ENCODE measurements at regions not wholly inside any gene's neighbourhood (a gene's known extent, or its start where the extent isn't known, plus 50 kb on each side); places are given as distances from the start of the nearest gene placed in this dataset.

GRCh38 chr21:43305811-43306311 lies 121.1 kb downstream of the SIK1 start:
- peaks cover 17% of the 10 kb centered on the region for H3K4me1 ChIP-seq (ENCODE audit: insufficient read depth, low read length)
- no peaks in the 10 kb centered on the region for H3K9me2 ChIP-seq (replicated peaks; ENCODE audit: low read length)
- H3K27ac ChIP-seq (ENCODE audit: low read length): no peak overlapping the region
- no peak overlapping the region for H3K4me3 ChIP-seq (ENCODE audit: low read length)
- no peaks in the 10 kb centered on the region for H3K36me3 ChIP-seq (ENCODE audit: low read depth, low read length)
- intact Hi-C loops (cut with micrococcal nuclease): no loop called here
- BruUV-seq (replicated peaks): no TSS peak
- H3K79me2 ChIP-seq (ENCODE audit: low read length): no peaks in the 10 kb centered on the region
- no peaks in the 10 kb centered on the region for H4K20me1 ChIP-seq (ENCODE audit: low read length)
- no peaks in the 10 kb centered on the region for H3F3A ChIP-seq (ENCODE audit: low read length, unreplicated experiment)
- H3K9me3 ChIP-seq (ENCODE audit: low read length): no peaks in the 10 kb centered on the region
- ATAC-seq (no peak), DNase-seq (no peak)
- CTCF ChIA-PET: no interaction called here
- H3K9ac ChIP-seq (ENCODE audit: low read length): no peak overlapping the region
- H3K4me2 ChIP-seq (ENCODE audit: low read length): no peak overlapping the region
- POLR2A ChIA-PET (ENCODE audit: unreplicated experiment): no interaction called here
- TF ChIP-seq EZH2phosphoT487 (IDR thresholded peaks at IDR 0.05; ENCODE audit: borderline replicate concordance, low read length) (no peak), CTCF (conservative IDR thresholded peaks at IDR 0.05; ENCODE audit: low read depth, low read length) (no peak), EZH2 (IDR thresholded peaks at IDR 0.05; ENCODE audit: low read length, unreplicated experiment) (no peak)
- no peaks in the 10 kb centered on the region for H3K27me3 ChIP-seq (ENCODE audit: low read length)
- no peak overlapping the region for H2AFZ ChIP-seq (ENCODE audit: low read length)

GRCh38 chr21:43305336-43305665 lies 121.6 kb downstream of the SIK1 start:
- no peak overlapping the region for H3K9ac ChIP-seq (ENCODE audit: low read length)
- DNase-seq (no peak), ATAC-seq (no peak)
- no peaks in the 10 kb centered on the region for H3K9me3 ChIP-seq (ENCODE audit: low read length)
- CTCF ChIA-PET: no interaction called here
- no TSS peak for BruUV-seq (replicated peaks)
- no peaks in the 10 kb centered on the region for H3F3A ChIP-seq (ENCODE audit: low read length, unreplicated experiment)
- no peak overlapping the region for H3K27ac ChIP-seq (ENCODE audit: low read length)
- TF ChIP-seq EZH2phosphoT487 (IDR thresholded peaks at IDR 0.05; ENCODE audit: borderline replicate concordance, low read length) (no peak), EZH2 (IDR thresholded peaks at IDR 0.05; ENCODE audit: low read length, unreplicated experiment) (no peak), CTCF (conservative IDR thresholded peaks at IDR 0.05; ENCODE audit: low read depth, low read length) (no peak)
- no peaks in the 10 kb centered on the region for H3K9me2 ChIP-seq (replicated peaks; ENCODE audit: low read length)
- POLR2A ChIA-PET (ENCODE audit: unreplicated experiment): no interaction called here
- H3K36me3 ChIP-seq (ENCODE audit: low read depth, low read length): no peaks in the 10 kb centered on the region
- intact Hi-C loops (cut with micrococcal nuclease): no loop called here
- no peak overlapping the region for H3K4me2 ChIP-seq (ENCODE audit: low read length)
- H3K4me3 ChIP-seq (ENCODE audit: low read length): no peak overlapping the region
- H4K20me1 ChIP-seq (ENCODE audit: low read length): no peaks in the 10 kb centered on the region
- H2AFZ ChIP-seq (ENCODE audit: low read length): no peak overlapping the region
- H3K4me1 ChIP-seq (ENCODE audit: insufficient read depth, low read length): peaks cover 17% of the 10 kb centered on the region
- H3K79me2 ChIP-seq (ENCODE audit: low read length): no peaks in the 10 kb centered on the region
- no peaks in the 10 kb centered on the region for H3K27me3 ChIP-seq (ENCODE audit: low read length)

- Histone ChIP-seq H3K36me3 (ENCODE audit: low read depth, low read length) (no peaks in the 10 kb centered on the region), H3K9me2 (replicated peaks; ENCODE audit: low read length) (no peaks in the 10 kb centered on the region), H2AFZ (ENCODE audit: low read length) (no peak overlapping the region), H3K9me3 (ENCODE audit: low read length) (no peaks in the 10 kb centered on the region), H3K79me2 (ENCODE audit: low read length) (no peaks in the 10 kb centered on the region), H3K4me3 (ENCODE audit: low read length) (no peak overlapping the region), H3K27me3 (ENCODE audit: low read length) (no peaks in the 10 kb centered on the region), H3K4me2 (ENCODE audit: low read length) (no peak overlapping the region), H3K27ac (ENCODE audit: low read length) (no peak overlapping the region), H4K20me1 (ENCODE audit: low read length) (no peaks in the 10 kb centered on the region), H3K4me1 (ENCODE audit: insufficient read depth, low read length) (peaks cover 17% of the 10 kb centered on the region), H3K9ac (ENCODE audit: low read length) (no peak overlapping the region), H3F3A (ENCODE audit: low read length, unreplicated experiment) (no peaks in the 10 kb centered on the region)
- intact Hi-C loops (cut with micrococcal nuclease): no loop called here
- TF ChIP-seq EZH2phosphoT487 (IDR thresholded peaks at IDR 0.05; ENCODE audit: borderline replicate concordance, low read length) (no peak), EZH2 (IDR thresholded peaks at IDR 0.05; ENCODE audit: low read length, unreplicated experiment) (no peak), CTCF (conservative IDR thresholded peaks at IDR 0.05; ENCODE audit: low read depth, low read length) (no peak)
- DNase-seq (no peak), ATAC-seq (no peak)
- ChIA-PET CTCF (no interaction called here), POLR2A (ENCODE audit: unreplicated experiment) (no interaction called here)
- BruUV-seq (replicated peaks): no TSS peak
These were observed 122.2 kb downstream of the SIK1 start for GRCh38 chr21:43304621-43305335.
